Calu3 (cell line): ENCODE measurements at regions not wholly inside any gene's neighbourhood (a gene's known extent, or its start where the extent isn't known, plus 50 kb on each side); places are given as distances from the start of the nearest gene placed in this dataset.

Experiments used
- BruUV-seq: library from RNA; stranded (reverse); fragments of 400-500 nt; replicated peaks from 2 replicates; lab custom pipeline; 2021; lab: Mats Ljungman, UMichigan
- CTCF ChIA-PET: fragments of 300-600 bp; sonication (Branson Sonifier 250); formaldehyde crosslinking; loops from one replicate; lab custom pipeline; 2022; ENCODE audit warnings: antibody characterized with exemption; lab: Charles Lee
- DNase-seq: peaks from one replicate; pipeline ENCODE4 v3.0.0; 2022
- H3K27ac Mint-ChIP-seq: one replicate; pipeline ENCODE4 v1.8.0; 2022; ENCODE audit warnings: mixed read lengths; ENCODE audit not compliant: unreplicated experiment
- H3K27me3 Mint-ChIP-seq: one replicate; pipeline ENCODE4 v1.8.0; 2022; ENCODE audit warnings: mixed read lengths; ENCODE audit not compliant: unreplicated experiment
- H3K36me3 Mint-ChIP-seq: one replicate; pipeline ENCODE4 v1.8.0; 2022; ENCODE audit warnings: mild to moderate bottlenecking, moderate library complexity, mixed read lengths; ENCODE audit not compliant: insufficient read depth, unreplicated experiment
- H3K4me1 Mint-ChIP-seq: one replicate; pipeline ENCODE4 v1.8.0; 2022; ENCODE audit warnings: mild to moderate bottlenecking, low read depth, mixed read lengths; ENCODE audit not compliant: unreplicated experiment
- H3K4me3 Mint-ChIP-seq: one replicate; pipeline ENCODE4 v1.8.0; 2022; ENCODE audit warnings: mild to moderate bottlenecking, low read depth, moderate library complexity, mixed read lengths; ENCODE audit not compliant: unreplicated experiment
- H3K9me3 Mint-ChIP-seq: one replicate; pipeline ENCODE4 v1.8.0; 2022; ENCODE audit warnings: low read depth, mixed read lengths; ENCODE audit not compliant: unreplicated experiment
- CTCF ChIP-seq: fragments of 200-600 bp; IDR thresholded peaks from one replicate; pipeline ENCODE4 v1.8.0; 2022; ENCODE audit warnings: antibody characterized with exemption; ENCODE audit not compliant: unreplicated experiment
- intact Hi-C: fragments of 100-400 bp; cut with micrococcal nuclease; formaldehyde crosslinking; loops from one replicate; pipeline ENCODE4 v1.10.0; 2022; ENCODE audit not compliant: unreplicated experiment

- H3K9me3 Mint-ChIP-seq: no peaks in the 10 kb centered on the region
- H3K4me3 Mint-ChIP-seq: no peak overlapping the region
- CTCF ChIA-PET: no interaction called here
- H3K27ac Mint-ChIP-seq: peak overlapping the region; percentile 87
- peak; percentile 68 for DNase-seq
- no peak for TF ChIP-seq CTCF
- intact Hi-C loops: no loop called here
- BruUV-seq: no TSS peak
- peaks cover 26% of the 10 kb centered on the region for H3K4me1 Mint-ChIP-seq
- peaks cover 17% of the 10 kb centered on the region for H3K27me3 Mint-ChIP-seq
- H3K36me3 Mint-ChIP-seq: peaks cover 8% of the 10 kb centered on the region
Measured at GRCh38 chr1:112251766-112252506, 144.1 kb upstream of the CTTNBP2NL start.

- CTCF ChIA-PET: no interaction called here
- H3K4me1 Mint-ChIP-seq: peaks cover 26% of the 10 kb centered on the region
- no peak overlapping the region for H3K4me3 Mint-ChIP-seq
- intact Hi-C loops: no loop called here
- TF ChIP-seq CTCF: no peak
- no peak for DNase-seq
- BruUV-seq: no TSS peak
- peaks cover 8% of the 10 kb centered on the region for H3K36me3 Mint-ChIP-seq
- H3K27ac Mint-ChIP-seq: peak overlapping the region; percentile 24
- no peaks in the 10 kb centered on the region for H3K9me3 Mint-ChIP-seq
- peaks cover 31% of the 10 kb centered on the region for H3K27me3 Mint-ChIP-seq
Measured at GRCh38 chr1:112253366-112253765, 142.6 kb upstream of the CTTNBP2NL start.

GRCh38 chr1:112255080-112255479 is 140.9 kb upstream of the CTTNBP2NL start:
- Mint-ChIP-seq H3K27ac (no peak overlapping the region), H3K27me3 (peaks cover 38% of the 10 kb centered on the region), H3K36me3 (peaks cover 8% of the 10 kb centered on the region), H3K9me3 (no peaks in the 10 kb centered on the region), H3K4me3 (no peak overlapping the region), H3K4me1 (peaks cover 26% of the 10 kb centered on the region)
- intact Hi-C loops: no loop called here
- CTCF ChIA-PET: no interaction called here
- BruUV-seq: no TSS peak
- no peak for DNase-seq
- TF ChIP-seq CTCF: no peak

- no TSS peak for BruUV-seq
- Mint-ChIP-seq H3K9me3 (no peaks in the 10 kb centered on the region), H3K27me3 (peaks cover 38% of the 10 kb centered on the region), H3K4me3 (no peak overlapping the region), H3K27ac (no peak overlapping the region), H3K36me3 (peaks cover 8% of the 10 kb centered on the region), H3K4me1 (peaks cover 21% of the 10 kb centered on the region)
- no peak for TF ChIP-seq CTCF
- intact Hi-C loops: no loop called here
- CTCF ChIA-PET: no interaction called here
- DNase-seq: no peak
Measured at GRCh38 chr1:112256411-112256810, 139.6 kb upstream of the CTTNBP2NL start.
